Stimulated activated CD8-positive, alpha-beta memory T cell treated with anti-CD3 and anti-CD28 coated beads, Interleukin-4, amount 100 ng/mL, for 1 hour (primary cell): ENCODE measurements at regions not wholly inside any gene's neighbourhood (a gene's known extent, or its start where the extent isn't known, plus 50 kb on each side); places are given as distances from the start of the nearest gene placed in this dataset.
"Not testable (repeated sequence)": the region's sequence is repeated elsewhere in the genome, so short reads cannot be mapped to it uniquely, and the experiment has no call there.

ENCODE experiments used
- DNase-seq, 2 donors: peaks; one replicate each; pipeline ENCODE4 v3.0.0-alpha.2; 2020; ENCODE audit warnings: low read depth in 2 of 2, low spot score in 1 of 2

- DNase-seq = no peak
Measured at GRCh38 chr4:26171941-26172340, 148.9 kb upstream of the RBPJ start.

- no peak for DNase-seq
Measured at GRCh38 chr4:26173619-26174018, 147.2 kb upstream of the RBPJ start.

- no peak for DNase-seq
Measured at GRCh38 chr4:26174027-26174426, 146.8 kb upstream of the RBPJ start.

GRCh38 chr4:26175006-26175786 lies 145.6 kb upstream of the RBPJ start:
- DNase-seq = no peak

GRCh38 chr4:26175905-26176470 lies 144.8 kb upstream of the RBPJ start:
- DNase-seq = no peak

GRCh38 chr4:26176598-26177149 lies 144.1 kb upstream of the RBPJ start:
- no peak for DNase-seq

- no peak for DNase-seq
Measured at GRCh38 chr4:26178854-26179253, 142.0 kb upstream of the RBPJ start.

GRCh38 chr4:26179316-26179760 lies 141.5 kb upstream of the RBPJ start:
- no peak for DNase-seq

GRCh38 chr4:26181616-26182015 lies 139.2 kb upstream of the RBPJ start:
- DNase-seq = no peak

- DNase-seq = no peak
Measured at GRCh38 chr4:26183017-26183416, 137.8 kb upstream of the RBPJ start.

- no peak for DNase-seq
Measured at GRCh38 chr4:26185436-26185835, 135.4 kb upstream of the RBPJ start.

- DNase-seq = no peak
Measured at GRCh38 chr4:26191353-26191752, 129.5 kb upstream of the RBPJ start.

GRCh38 chr4:26192899-26193869 lies 127.6 kb upstream of the RBPJ start:
- DNase-seq = no peak

GRCh38 chr4:26194764-26195163 lies 126.0 kb upstream of the RBPJ start:
- DNase-seq = no peak

- no peak for DNase-seq
Measured at GRCh38 chr4:26196567-26196966, 124.2 kb upstream of the RBPJ start.

- DNase-seq = peak; percentile 23 to 39
Measured at GRCh38 chr4:26197018-26197779, 123.6 kb upstream of the RBPJ start.

GRCh38 chr4:26198931-26199330 lies 121.9 kb upstream of the RBPJ start:
- DNase-seq = not testable (repeated sequence)

- no peak for DNase-seq
Measured at GRCh38 chr4:26199596-26199995, 121.2 kb upstream of the RBPJ start.

GRCh38 chr4:26201120-26201519 lies 119.7 kb upstream of the RBPJ start:
- DNase-seq = no peak

GRCh38 chr4:26204249-26204825 lies 116.5 kb upstream of the RBPJ start:
- DNase-seq = no peak
